ENCODE measurements at regions not wholly inside any gene's neighbourhood (a gene's known extent, or its start where the extent isn't known, plus 50 kb on each side); places are given as distances from the start of the nearest gene placed in this dataset.

DNA sequence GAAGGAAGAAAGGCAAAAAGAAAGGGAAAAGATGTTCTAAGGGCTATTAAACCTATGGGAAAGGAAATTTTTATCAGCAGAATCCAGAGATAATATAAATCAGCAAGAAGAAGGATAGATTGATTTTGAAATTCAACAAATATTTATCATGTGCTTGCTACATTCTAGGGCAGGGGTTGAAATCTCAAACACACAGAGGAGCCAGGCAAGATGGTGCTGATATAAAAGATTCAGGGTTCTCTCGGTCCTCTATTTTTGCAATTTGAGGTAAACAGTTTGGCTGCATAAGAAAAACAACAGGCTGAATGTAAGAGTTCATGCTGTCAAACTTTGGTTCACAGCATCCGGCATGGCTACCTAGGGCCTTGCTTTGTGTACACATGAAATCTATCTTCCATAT lies 109.6 kb upstream of the BMP2 start:
- DNase-seq: no peak

DNA sequence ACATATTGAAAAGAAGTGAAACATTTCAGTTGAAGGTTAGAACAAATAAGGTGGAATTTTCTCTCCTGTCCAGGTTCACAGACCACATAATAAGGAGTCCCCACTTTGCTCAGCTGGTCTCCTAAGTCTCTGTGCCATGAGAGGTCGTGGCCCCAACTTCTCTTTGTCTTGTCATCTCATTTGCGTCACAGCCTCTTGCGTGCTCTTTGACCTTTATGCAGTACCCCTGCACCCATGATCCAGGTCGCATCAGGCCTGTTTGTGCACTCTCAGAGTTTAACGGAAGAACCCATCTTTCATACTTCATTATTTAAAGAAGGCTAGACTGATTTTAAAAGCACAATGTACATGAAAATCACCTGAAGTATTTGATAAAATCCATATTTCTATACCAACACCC lies 110.4 kb upstream of the BMP2 start:
- no peak for DNase-seq

DNA sequence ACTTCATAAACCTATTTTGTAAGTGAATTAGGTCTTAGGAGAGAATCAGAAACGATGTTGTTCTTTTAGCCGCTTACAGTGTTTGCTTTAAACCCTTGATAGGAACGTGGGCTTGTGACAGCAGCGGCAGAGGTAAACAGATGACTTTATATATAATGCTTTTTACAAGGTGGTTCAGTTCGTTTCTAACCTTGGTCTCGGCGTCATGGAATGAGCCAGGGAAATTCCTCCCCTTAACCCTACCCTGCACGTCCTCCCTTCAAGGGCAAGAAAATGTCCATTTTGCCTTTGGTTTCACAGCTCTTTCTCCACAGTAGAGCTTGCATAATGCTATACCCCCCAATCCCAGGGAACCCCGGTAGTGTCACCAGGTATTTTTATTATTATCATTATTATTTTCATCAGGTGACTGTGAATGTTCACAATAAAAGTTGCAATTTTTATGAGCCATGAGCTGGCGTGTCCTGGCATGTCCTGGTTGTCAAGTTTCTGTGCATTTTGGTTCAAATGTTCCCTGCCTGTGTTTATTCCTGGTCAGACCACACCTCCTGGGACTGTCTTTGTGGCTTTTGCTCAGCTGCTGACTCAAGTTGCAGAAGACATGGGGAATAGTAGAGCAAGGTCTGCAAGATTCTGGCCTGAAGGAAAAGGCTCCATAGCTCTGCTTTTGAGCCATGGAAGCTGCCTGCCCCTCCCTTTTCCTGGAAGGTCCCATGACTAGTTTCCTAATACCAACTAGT lies 112.8 kb upstream of the BMP2 start:
- no peak for DNase-seq

DNA sequence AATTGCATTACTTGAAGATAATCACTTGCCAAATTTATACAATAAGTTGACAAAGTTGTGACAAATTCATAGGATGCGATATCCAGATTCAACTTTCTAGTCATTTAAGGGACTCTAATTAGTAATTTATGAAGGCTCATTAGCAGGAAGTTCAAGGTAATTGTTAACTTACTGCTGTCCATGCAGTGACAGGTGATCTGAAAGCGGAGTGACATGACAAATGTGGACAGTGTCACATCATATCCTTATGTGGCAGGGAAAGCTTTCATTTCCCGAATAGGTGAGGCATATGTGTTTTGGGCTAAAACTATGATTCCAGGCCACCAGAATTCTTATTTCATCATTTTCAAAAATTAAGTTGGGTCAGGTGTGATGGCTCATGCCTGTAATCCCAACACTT lies 115.9 kb upstream of the BMP2 start:
- no peak for DNase-seq

DNA sequence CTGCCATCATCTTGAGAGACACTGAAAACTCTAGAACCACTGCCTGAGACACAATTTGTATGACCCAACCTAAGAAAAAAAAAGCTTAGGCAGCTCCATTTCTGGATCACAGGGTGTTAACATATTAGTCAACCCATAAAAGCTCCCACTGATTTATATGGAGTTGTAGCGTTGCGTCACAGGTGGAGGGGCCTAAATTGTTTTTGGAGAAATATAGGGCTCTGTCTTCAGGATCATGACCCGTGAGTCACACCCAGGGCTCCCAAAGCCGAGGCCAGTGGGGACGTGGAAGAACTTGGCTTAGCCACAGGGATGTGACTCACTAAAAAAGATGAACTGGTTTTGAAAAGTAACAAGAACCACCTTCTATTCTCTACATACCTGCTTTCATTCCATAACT lies 116.5 kb upstream of the BMP2 start:
- DNase-seq: no peak

DNA sequence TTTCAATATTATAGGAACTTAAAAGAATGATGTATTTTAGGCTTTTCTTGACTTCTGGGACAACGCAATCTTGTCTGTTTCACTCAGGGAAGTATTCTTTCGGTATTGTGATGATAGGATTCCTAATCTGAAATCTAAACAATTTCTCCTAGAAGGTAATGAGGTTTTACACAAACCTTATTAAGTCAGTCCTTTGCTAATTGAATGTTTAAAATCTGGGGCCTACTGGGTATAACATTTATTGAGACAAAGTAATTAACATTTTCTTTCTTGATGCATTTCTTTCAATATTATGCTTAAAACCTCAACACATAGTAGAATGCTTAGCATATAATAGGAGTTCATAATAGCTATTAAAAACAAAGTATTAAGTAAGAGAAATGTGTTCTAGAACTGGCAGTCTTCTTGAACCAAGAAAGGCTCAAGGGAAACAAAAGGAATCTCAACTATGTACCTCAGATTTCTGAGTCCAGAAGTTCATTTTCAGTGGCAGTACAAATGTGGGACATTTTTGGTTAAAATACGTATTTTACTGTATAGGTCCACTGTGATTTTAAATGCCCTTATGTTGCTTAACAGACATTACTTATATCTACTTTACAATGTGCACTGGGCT lies 121.4 kb upstream of the BMP2 start:
- DNase-seq: no peak

DNA sequence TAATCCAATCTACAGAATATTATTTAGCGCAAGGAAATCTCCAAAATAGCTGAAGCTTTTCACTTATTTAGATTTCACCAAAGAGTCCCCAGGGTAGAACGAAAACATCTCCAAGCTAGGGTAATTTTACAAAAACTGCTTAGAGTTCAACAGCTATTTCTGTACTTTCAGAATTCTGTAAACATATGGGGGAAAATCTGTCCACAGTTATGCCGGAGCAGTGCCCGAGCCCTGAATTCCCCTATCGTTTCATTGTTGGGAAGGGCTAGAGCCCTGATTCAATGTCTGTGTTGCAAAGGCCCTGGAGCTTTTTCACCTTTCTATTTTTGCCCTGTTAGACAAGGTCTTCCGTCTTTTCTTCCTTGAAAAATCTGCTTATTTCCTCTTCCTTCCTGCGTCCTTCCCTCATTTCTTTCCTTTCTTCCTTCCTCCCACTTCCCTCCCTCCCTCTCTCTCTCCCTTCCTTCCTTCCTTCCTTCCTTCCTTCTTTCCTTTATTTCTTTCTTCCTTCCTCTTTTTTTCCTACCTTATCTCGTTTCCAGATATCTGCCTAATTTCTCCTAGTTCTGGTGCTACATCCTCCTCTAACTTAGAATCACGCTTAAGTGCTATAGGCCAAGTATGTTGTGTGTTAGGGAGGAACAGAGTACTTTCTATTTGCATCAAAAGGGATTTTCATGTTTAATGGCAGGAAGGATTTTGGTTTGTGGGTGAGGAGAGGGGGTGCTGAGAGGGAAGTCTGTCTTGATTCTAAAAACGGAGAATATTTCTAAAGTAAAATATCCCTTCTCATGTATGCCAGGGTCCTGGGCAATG lies 122.5 kb upstream of the BMP2 start:
- DNase-seq: no peak

DNA sequence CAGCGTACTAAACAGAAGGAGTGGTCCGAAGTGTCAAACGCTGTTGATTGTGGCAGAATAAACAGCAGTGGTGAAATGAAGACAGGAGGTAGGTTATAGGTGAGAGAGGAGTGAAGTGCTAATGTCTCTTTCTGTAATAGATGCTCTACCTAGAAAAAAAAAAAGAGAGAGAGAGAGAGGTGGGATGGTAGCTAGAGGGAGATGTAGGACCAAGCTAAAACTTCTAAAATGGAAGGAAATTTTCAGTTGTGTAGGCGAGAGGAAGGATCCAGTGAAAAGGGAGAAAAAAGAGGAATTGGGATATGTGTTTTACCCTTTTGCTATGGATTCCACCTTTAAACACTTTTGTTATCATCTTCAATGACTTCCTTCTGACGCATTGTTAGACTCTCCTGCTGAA lies 126.5 kb upstream of the BMP2 start:
- DNase-seq: no peak

DNA sequence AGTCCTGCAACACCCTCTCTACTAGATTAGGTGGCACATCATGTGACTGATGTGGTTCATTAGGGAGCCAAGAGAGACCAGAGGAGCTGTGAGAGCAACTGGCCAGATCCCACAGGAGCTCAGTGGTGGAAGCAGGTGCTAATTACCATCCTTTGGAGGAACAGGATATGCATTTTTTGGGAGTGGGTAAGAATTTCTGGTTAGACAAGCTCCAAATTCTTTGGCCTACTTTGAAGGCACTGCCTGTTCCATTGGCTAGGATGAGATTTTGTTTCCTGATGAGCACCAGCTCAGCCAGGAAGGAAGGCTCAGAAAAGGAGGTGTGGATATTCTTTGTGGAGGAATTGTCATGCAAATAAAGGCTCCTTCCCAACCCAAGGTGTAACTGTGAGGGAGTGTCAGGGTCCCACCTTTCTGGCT lies 130.3 kb upstream of the BMP2 start:
- DNase-seq: no peak

DNA sequence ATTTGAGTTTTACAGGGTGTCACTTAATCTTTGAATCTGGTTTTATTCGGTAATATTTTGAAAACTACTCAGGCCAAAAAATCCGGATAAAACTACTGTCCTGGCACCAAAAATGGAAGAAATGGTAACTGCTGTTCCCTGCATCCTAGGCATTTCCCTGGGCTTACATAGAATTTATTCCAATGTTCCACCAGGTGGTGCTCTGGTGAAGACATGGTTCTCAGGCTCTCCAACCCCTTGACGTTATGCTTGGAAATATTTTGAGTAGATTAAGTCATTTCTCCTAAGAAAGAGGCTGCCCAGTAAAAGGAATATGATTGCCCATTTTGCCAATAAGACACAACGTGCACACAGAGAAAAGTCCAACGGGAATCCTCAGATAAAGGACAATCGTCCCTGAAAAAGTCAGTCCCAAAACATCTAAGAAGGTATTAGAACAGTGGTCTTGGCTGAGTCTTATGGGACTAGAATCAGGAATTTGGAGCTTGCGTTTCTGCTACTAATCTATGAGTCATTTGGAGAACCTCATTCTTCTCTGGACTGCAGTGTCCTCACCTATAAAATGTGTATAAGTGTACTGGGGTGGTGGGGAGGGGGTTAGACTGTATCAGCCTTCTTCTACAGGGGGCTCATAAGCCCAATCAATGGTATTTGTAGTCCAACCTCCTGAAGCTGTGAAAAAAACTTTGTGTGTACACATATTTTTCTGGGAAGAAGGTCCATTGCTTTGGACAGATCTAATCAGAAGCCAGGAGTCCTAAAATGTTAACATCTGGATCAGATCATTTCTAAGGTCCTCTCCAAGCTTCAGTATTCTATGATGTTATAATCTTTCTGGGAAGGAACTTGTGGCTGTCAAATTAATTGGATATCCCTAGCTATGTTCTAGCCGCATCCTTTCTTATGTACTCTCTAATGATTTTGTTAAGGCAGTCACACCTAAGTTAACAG lies 131.0 kb upstream of the BMP2 start:
- DNase-seq: no peak

DNA sequence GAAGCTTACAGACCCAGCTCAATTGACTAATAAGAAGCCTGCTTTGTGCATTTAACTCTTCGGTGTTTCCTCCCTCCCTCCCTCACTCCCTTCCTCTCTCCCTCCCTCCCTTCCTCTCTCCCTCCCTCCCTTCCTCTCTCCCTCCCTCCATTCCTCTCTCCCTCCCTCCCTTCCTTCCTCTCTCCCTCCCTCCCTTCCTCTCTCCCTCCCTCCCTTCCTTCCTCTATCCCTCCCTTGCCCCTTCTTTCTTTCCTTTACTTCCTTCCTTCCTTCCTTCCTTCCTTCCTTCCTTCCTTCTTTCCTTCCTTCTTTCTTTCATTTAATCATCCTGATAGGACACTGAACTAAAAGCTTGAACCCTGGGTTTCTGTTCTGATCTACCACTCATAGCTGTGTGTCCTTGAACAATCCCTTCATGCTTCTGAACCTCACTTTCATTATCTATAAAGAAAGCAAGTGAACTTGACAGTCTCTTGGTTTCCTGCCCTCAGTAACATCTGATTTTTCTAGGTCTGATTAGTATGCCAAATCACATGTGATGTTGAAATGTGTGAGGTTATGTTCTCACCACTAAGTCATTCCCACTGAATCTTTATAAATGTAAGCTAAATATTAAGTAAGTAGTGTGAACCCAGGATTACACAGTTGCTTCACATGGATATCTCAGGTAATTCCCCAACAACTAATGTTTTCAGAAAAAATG lies 132.3 kb upstream of the BMP2 start:
- no peak for DNase-seq

DNA sequence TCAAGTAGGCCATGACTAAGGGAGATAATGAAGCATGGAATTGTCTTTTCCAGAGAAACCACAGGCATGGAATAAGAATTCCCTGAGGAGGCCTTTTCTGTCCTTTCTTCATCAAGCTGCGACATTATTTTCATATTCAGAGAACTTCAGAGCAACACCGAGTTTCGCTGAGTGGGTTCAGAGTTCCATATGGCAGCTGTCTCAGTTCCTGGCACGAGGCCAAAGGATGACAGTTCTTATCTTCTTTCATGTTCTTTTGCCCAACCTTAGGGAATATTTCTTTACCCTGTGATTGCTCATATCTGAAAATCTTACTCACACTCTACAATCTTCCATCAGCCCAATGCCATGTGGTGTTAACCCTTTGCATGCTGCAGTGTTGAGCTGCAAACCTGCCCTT lies 135.3 kb upstream of the BMP2 start:
- no peak for DNase-seq

DNA sequence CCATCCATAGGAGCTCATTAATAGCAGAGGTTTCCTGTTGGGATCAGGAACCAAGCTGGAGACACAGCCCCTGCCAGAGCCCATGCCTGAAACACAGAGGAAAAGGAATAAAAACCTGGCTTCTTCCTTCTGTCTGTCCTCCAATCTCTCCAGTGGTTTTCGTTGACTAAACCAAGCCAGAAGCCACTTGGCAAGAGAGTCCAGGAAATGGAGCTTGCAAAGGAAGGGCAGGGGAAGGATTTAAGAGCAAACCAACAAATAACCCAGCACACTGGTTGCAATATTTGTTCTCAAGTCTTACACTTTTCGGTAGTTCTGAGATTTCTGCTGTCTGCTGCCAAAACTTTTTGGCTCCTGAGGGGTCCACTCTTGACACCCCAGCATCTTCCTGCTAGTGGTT lies 137.0 kb upstream of the BMP2 start:
- no peak for DNase-seq

DNA sequence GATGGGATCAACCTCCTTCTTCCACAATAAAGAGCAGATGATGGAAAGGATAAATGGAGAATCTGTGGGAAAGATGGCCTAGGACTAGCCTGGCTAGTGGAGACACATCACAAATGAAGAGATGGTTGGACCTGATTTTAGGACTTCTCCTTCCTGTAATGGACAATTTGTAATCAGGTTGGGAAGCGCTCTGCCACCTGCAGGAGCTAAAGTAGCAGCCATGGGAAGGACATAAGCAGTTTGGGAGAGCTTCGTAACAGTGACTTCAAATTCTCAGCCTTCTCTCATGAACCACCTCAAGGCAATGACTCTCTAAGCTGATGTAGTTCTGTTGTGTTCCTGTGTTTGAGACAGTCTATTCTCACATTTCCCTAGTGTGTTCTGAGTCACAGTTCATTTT lies 137.9 kb upstream of the BMP2 start:
- DNase-seq: no peak

DNA sequence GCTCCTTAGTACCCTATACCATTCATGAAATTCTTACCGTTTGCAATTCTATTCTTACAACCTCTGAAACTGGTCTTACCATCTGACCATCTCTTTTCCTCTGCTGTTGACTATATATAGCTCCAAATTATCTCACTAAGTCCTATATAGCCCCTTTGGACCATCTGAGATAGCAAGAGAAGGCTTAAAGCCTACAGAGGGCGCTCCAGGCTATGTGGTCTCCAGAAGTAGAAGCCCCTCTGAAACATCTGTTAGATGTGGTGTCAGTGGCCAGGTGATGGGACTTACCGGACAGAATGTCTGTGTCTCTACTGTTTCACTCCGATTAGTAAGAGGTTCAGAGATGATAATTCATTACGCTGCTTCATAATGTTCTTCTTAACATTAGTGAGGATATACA lies 140.7 kb upstream of the BMP2 start:
- DNase-seq: no peak

DNA sequence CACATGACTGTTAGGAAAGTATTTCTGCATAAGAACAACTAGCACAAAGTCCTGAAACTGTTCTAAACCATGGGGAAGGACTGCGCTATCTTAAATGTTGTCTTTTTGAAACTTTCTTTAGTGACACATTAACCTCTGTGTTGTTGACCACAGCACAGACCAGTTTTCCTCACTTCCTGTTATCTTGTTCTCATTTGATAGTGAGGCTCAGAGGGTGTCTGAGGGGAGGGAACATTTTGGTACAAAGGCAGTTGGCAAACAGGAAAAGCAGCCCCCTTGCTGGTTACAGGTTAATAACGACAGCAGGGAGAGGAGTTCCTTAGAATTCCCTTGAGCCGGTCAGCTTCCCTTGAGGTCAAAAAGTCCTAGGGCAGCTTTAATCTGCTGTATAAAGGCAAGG lies 143.5 kb upstream of the BMP2 start:
- DNase-seq: no peak

DNA sequence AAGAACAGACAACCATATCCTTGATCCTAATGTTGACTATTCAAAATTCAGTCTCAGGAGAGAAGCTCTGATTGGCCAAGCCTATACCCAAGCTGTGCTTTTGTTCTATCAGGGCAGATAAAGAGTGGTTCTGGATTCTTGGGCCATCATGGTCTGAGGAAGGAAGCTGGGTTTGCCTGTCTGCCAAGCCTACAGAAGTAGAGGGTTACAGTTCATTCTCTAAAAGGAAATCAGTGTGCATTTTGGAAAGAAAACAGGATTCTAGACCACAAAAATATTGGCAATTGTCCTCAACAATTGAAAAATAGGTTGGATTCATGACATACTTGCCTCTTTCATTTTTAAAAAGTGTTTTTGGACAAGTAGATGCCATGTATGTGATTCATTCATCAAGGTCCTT lies 145.4 kb upstream of the BMP2 start:
- no peak for DNase-seq

DNA sequence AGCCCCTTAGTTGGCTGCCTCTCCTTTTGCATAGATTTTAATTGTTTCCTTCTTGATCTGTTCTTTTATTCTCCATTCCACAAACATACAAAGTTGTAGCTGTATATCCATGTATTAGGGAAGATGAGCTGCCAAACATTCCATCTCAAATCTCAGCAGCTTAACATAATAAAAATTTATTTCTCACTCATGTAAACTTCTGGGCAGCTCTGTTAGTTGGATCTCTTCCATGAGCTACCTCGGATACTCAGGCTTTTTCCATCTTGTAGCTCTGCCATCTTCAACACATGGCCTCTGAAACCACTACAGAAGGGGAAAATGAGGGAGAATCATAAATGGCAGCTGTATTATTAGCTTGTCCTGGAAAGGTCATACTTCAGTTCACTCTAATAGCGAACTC lies 149.4 kb upstream of the BMP2 start:
- no peak for DNase-seq

DNA sequence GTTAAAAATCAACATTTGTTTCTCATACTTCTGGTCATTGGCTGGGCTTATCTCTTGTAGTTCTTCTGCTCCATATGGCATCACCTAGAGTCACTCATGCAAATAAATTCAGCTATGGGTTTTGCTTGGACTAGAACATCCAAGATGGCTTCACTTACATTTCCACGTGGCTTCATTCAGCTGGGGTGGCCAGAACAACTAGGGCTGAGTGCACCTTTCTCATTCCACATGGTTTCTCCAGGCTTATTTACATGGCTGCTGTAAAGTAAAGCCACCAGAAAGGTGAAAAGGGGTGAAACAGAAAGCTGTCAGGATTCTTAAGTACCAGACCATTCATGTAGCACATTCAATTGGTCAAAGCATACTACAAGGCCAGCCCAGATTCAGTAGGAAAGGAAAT lies 151.1 kb upstream of the BMP2 start:
- no peak for DNase-seq

DNA sequence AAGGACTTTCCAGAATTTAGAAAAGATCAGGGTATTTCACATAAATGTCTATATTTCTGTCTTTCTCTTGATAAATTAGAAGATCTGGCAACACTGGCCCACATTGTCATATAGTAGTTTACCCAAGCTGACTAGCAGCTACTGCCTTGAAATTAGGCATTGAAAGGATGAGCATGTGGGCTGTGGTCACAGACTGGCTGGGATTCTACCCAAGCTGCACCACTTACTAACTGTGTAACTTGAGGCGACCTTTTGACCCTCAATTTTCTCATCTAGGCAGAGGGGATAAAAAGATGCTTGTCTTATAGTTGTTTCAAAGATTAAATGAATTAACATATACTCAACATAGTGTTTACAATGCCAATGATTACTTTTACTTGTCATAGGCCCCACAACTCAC lies 152.7 kb upstream of the BMP2 start:
- no peak for DNase-seq

DNA sequence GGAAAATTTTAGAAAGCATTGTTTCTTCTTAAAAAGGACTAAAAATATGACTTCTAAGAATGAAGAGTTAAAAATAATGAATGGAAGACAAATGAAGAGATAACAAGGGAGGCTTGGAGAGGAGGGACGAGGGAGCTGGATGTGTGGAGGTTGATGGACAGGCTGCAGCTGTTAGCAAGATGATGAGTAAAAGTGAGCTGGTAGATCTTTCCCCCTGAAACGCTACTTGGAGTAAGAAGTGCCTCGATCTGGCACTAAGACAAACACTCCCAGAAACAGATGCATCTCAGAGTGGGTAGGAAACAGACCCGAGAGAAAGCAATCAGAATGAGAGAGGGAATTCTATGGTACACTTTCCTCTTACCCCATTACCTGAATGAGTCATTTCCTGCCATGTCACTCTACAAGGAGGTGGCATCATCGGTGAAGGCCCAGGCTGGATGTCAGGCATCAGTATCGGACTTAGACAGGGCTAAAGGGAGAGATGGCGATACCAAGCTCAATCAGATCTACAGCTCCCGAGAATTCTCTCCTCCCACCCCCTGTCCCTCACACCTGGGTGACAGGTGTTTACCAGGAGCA lies 154.1 kb upstream of the BMP2 start:
- no peak for DNase-seq

DNA sequence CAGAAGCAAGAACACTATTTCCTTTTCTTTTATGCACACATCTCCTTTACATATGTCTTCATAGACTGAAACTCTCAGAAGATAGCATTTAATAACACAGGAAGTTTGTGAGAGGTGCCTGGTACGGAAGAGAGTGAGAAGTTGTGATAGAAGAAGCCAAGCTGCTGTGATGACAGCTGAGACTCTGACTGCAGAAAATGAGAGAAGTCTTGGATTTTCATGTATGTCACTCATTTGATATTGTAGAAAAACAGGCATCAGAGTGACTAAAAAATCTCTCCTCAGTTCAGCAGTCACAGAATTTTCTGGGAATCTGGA lies 154.9 kb upstream of the BMP2 start:
- no peak for DNase-seq

Data from activated CD4-positive, alpha-beta T cell treated with anti-CD3 and anti-CD28 coated beads, Interleukin-10, Interleukin-2, amounts not matched to agents 100 ng/mL and 50 ng/mL, durations not matched to agents 16 hours and 8 hours (primary cell).